PFSK-1 (cell line): ENCODE measurements at regions not wholly inside any gene's neighbourhood (a gene's known extent, or its start where the extent isn't known, plus 50 kb on each side); places are given as distances from the start of the nearest gene placed in this dataset.

Experiments
- FOXP2 ChIP-seq: optimal IDR thresholded peaks from 2 replicates; pipeline ENCODE3; 2011; ENCODE audit warnings: borderline replicate concordance, control low read depth, inconsistent platforms; ENCODE audit not compliant: insufficient read depth; ENCODE audit errors: extremely low read length, extremely low read depth
- POLR2AphosphoS5 ChIP-seq: IDR thresholded peaks from 2 replicates; pipeline ENCODE4 v1.6.1; 2012; ENCODE audit warnings: low read depth, mild to moderate bottlenecking, control low read depth, low read length, moderate library complexity
- SIN3A ChIP-seq: IDR thresholded peaks from 2 replicates; pipeline ENCODE4 v1.6.1; 2012; ENCODE audit warnings: mild to moderate bottlenecking, low read length, moderate library complexity, borderline replicate concordance; ENCODE audit not compliant: insufficient read depth
- TAF1 ChIP-seq: IDR thresholded peaks from 2 replicates; pipeline ENCODE4 v1.6.1; 2012; ENCODE audit warnings: low read length, control low read depth, borderline replicate concordance; ENCODE audit not compliant: insufficient read depth
- TF ChIP-seq, protein P1 (sequence below), 2 experiments: IDR thresholded peaks; 2 replicates each; pipeline versions ENCODE4 v1.6.1 to v1.8.0; 2011 to 2012; ENCODE audit warnings: low read depth in 2 of 2, low read length in 2 of 2, control low read depth in 1 of 2, inconsistent platforms in 1 of 2, mild to moderate bottlenecking in 1 of 2, moderate library complexity in 1 of 2; ENCODE audit not compliant: insufficient read depth in 1 of 2

DNA sequence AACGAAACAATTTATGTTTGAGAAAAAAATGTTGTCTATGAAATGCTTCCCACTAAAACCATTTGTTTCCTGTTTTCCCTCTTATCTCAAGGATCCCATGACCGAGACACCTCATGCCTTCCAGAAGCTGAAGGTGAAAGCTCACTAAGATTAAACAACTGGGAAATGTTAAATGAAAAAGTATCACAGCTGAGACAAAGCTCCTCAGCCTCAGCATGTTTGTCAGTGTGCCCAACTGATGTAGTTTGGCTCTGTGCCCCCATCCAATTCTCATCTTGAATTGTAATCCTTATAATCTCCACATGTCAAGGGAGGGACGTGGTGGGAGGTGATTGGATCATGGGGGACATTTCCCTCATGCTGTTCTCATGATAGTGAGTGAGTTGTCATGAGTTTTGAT lies 327.3 kb downstream of the HTR7 start:
- TF ChIP-seq POLR2AphosphoS5 (no peak), SIN3A (no peak), TAF1 (no peak), FOXP2 (no peak)
- TF ChIP-seq, protein P1, sequence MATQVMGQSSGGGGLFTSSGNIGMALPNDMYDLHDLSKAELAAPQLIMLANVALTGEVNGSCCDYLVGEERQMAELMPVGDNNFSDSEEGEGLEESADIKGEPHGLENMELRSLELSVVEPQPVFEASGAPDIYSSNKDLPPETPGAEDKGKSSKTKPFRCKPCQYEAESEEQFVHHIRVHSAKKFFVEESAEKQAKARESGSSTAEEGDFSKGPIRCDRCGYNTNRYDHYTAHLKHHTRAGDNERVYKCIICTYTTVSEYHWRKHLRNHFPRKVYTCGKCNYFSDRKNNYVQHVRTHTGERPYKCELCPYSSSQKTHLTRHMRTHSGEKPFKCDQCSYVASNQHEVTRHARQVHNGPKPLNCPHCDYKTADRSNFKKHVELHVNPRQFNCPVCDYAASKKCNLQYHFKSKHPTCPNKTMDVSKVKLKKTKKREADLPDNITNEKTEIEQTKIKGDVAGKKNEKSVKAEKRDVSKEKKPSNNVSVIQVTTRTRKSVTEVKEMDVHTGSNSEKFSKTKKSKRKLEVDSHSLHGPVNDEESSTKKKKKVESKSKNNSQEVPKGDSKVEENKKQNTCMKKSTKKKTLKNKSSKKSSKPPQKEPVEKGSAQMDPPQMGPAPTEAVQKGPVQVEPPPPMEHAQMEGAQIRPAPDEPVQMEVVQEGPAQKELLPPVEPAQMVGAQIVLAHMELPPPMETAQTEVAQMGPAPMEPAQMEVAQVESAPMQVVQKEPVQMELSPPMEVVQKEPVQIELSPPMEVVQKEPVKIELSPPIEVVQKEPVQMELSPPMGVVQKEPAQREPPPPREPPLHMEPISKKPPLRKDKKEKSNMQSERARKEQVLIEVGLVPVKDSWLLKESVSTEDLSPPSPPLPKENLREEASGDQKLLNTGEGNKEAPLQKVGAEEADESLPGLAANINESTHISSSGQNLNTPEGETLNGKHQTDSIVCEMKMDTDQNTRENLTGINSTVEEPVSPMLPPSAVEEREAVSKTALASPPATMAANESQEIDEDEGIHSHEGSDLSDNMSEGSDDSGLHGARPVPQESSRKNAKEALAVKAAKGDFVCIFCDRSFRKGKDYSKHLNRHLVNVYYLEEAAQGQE (IDR thresholded peaks at IDR 0.05; ENCODE audit: insufficient read depth in 1 of 2, low read depth in 2 of 2, low read length in 2 of 2): no peak
